K562 (cell line): ENCODE measurements at regions not wholly inside any gene's neighbourhood (a gene's known extent, or its start where the extent isn't known, plus 50 kb on each side); places are given as distances from the start of the nearest gene placed in this dataset.

Experiments used
- ATF1 ChIP-seq, 2 experiments: fragments of 450-650 bp in 1 of 2; IDR thresholded peaks; 2 replicates each; pipeline ENCODE4 v1.6.1; 2016; ENCODE audit warnings: missing compliant biosample characterization in 1 of 2, missing genetic modification characterization in 1 of 2
- CBFA2T2 ChIP-seq: fragments of 450-650 bp; conservative IDR thresholded peaks from 2 replicates; pipeline ENCODE4 v1.6.1; 2017; ENCODE audit warnings: mild to moderate bottlenecking
- CBX8 ChIP-seq: fragments of 200-600 bp; sonication (generic); IDR thresholded peaks from 2 replicates; pipeline ENCODE4 v1.6.1; 2012; ENCODE audit warnings: borderline replicate concordance, mixed run types, low read depth, mild to moderate bottlenecking, moderate library complexity, mixed read lengths, low read length, control low read depth, inconsistent platforms; ENCODE audit not compliant: poor library complexity, severe bottlenecking; ENCODE audit errors: extremely low read depth
- COPS2 ChIP-seq: fragments of 450-650 bp; conservative IDR thresholded peaks from 2 replicates; pipeline ENCODE4 v1.6.1; 2016; ENCODE audit warnings: mild to moderate bottlenecking, moderate library complexity
- GTF2F1 ChIP-seq: IDR thresholded peaks from 2 replicates; pipeline ENCODE4 v1.6.1; 2011; ENCODE audit warnings: low read depth, low read length, improper control_type of control experiment
- HNRNPLL ChIP-seq: fragments of 200-400 bp; formaldehyde crosslinking; IDR thresholded peaks from 2 replicates; pipeline ENCODE4 v1.6.1; 2017; ENCODE audit warnings: low read length, low read depth, mild to moderate bottlenecking; ENCODE audit not compliant: poor library complexity, severe bottlenecking
- POLR2A ChIP-seq: fragments of 450-650 bp; conservative IDR thresholded peaks from 2 replicates; pipeline ENCODE4 v1.6.1; 2016
- SRSF9 ChIP-seq: fragments of 200-400 bp; formaldehyde crosslinking; IDR thresholded peaks from 2 replicates; pipeline ENCODE4 v1.6.1; 2017; ENCODE audit warnings: low read depth, low read length, borderline replicate concordance
- TF ChIP-seq, protein P1 (sequence below): sonication (generic); formaldehyde crosslinking; IDR thresholded peaks from 2 replicates; pipeline ENCODE4 v1.9.0; 2022; ENCODE audit warnings: mild to moderate bottlenecking, missing genetic modification reagents
- TF ChIP-seq, protein P2 (sequence below), 3 experiments: IDR thresholded peaks in 2 of 3; conservative IDR thresholded peaks in 1 of 3; 2 replicates each; pipeline ENCODE4 v1.5.1; 2011 to 2012; ENCODE audit warnings: low read length in 3 of 3, mild to moderate bottlenecking in 3 of 3, control low read depth in 2 of 3, improper control_type of control experiment in 1 of 3, inconsistent platforms in 1 of 3, low read depth in 1 of 3, mixed read lengths in 1 of 3, moderate library complexity in 1 of 3; ENCODE audit not compliant: insufficient read depth in 2 of 3
- TF ChIP-seq, protein P3 (sequence below): sonication (generic); formaldehyde crosslinking; IDR thresholded peaks from 2 replicates; pipeline ENCODE4 v1.8.0; 2022; ENCODE audit warnings: missing genetic modification reagents, mild to moderate bottlenecking, moderate library complexity, borderline replicate concordance

DNA sequence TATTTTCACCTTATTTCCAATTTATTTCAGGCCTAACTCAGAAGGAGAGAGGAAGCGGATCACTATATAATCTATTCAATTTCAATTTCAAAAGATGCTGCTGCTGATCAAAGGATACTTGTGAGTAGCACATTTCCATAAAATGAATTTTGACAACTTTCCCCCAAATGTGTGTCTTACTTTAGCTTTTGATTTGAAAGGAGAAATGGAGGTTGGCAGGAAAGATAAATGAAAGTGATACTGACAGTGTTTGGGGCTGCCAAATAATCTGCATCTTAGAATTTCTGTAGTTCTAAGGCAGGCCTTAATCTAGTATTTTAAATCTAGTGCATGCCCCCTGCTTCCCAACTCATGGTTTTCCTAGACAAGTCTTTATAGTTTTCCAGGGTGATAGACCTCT, 535.4 kb downstream of the DOK5 start:
- TF ChIP-seq, protein P1, sequence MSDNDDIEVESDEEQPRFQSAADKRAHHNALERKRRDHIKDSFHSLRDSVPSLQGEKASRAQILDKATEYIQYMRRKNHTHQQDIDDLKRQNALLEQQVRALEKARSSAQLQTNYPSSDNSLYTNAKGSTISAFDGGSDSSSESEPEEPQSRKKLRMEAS (CRISPR knock-in tag) = no peak
- TF ChIP-seq HNRNPLL (no peak), SRSF9 (no peak), CBX8 (no peak), CBFA2T2 (no peak), GTF2F1 (no peak), ATF1 (CRISPR knock-in tag; IDR thresholded peaks at IDR 0.05) (no peak), ATF1 (tag; IDR thresholded peaks at IDR 0.05) (no peak), POLR2A (no peak), COPS2 (no peak)
- TF ChIP-seq, protein P2, sequence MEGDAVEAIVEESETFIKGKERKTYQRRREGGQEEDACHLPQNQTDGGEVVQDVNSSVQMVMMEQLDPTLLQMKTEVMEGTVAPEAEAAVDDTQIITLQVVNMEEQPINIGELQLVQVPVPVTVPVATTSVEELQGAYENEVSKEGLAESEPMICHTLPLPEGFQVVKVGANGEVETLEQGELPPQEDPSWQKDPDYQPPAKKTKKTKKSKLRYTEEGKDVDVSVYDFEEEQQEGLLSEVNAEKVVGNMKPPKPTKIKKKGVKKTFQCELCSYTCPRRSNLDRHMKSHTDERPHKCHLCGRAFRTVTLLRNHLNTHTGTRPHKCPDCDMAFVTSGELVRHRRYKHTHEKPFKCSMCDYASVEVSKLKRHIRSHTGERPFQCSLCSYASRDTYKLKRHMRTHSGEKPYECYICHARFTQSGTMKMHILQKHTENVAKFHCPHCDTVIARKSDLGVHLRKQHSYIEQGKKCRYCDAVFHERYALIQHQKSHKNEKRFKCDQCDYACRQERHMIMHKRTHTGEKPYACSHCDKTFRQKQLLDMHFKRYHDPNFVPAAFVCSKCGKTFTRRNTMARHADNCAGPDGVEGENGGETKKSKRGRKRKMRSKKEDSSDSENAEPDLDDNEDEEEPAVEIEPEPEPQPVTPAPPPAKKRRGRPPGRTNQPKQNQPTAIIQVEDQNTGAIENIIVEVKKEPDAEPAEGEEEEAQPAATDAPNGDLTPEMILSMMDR (IDR thresholded peaks at IDR 0.05 in 2 of 3, conservative IDR thresholded peaks at IDR 0.05 in 1 of 3; ENCODE audit: insufficient read depth in 2 of 3, low read depth in 1 of 3, low read length in 3 of 3) = no peak
- TF ChIP-seq, protein P3, sequence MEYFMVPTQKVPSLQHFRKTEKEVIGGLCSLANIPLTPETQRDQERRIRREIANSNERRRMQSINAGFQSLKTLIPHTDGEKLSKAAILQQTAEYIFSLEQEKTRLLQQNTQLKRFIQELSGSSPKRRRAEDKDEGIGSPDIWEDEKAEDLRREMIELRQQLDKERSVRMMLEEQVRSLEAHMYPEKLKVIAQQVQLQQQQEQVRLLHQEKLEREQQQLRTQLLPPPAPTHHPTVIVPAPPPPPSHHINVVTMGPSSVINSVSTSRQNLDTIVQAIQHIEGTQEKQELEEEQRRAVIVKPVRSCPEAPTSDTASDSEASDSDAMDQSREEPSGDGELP (CRISPR knock-in tag) = no peak
